Rectal smooth muscle tissue (tissue), 1 donor: ENCODE measurements at regions not wholly inside any gene's neighbourhood (a gene's known extent, or its start where the extent isn't known, plus 50 kb on each side); places are given as distances from the start of the nearest gene placed in this dataset.
A peak's percentile ranks its signal among the peaks of the same experiment; 100 is the strongest.
"Not testable (repeated sequence)": the region's sequence is repeated elsewhere in the genome, so short reads cannot be mapped to it uniquely, and the experiment has no call there.

Experiments used
- H3K27ac ChIP-seq: one replicate; pipeline ENCODE4 v1.7.0; 2013; ENCODE audit warnings: low read depth, low read length, inconsistent platforms
- H3K27me3 ChIP-seq: one replicate; pipeline ENCODE4 v1.7.0; 2013; ENCODE audit warnings: low read length; ENCODE audit not compliant: control insufficient read depth, insufficient read depth
- H3K36me3 ChIP-seq: one replicate; pipeline ENCODE4 v1.7.0; 2013; ENCODE audit warnings: low read length; ENCODE audit not compliant: control insufficient read depth, insufficient read depth
- H3K4me1 ChIP-seq: one replicate; pipeline ENCODE4 v1.7.0; 2013; ENCODE audit warnings: low read length; ENCODE audit not compliant: control insufficient read depth, insufficient read depth
- H3K4me3 ChIP-seq: one replicate; pipeline ENCODE4 v1.7.0; 2013; ENCODE audit warnings: low read length
- H3K9ac ChIP-seq: one replicate; pipeline ENCODE4 v1.7.0; 2013; ENCODE audit warnings: low read length

GRCh38 chr6:21796979-21797378 is 203.4 kb downstream of the SOX4 start:
- H3K4me1 ChIP-seq, H3K27ac ChIP-seq, H3K27me3 ChIP-seq, H3K4me3 ChIP-seq, H3K36me3 ChIP-seq, H3K9ac ChIP-seq: not testable (repeated sequence)

GRCh38 chr6:21798468-21798867 is 204.9 kb downstream of the SOX4 start:
- H3K36me3 ChIP-seq = peaks cover 2% of the 10 kb centered on the region
- H3K27ac ChIP-seq = no peak overlapping the region
- no peak overlapping the region for H3K9ac ChIP-seq
- no peak overlapping the region for H3K4me3 ChIP-seq
- peaks cover 3% of the 10 kb centered on the region for H3K4me1 ChIP-seq
- H3K27me3 ChIP-seq = no peaks in the 10 kb centered on the region

- H3K36me3 ChIP-seq = peaks cover 2% of the 10 kb centered on the region
- H3K27ac ChIP-seq = no peak overlapping the region
- no peak overlapping the region for H3K4me3 ChIP-seq
- H3K4me1 ChIP-seq = peaks cover 3% of the 10 kb centered on the region
- H3K27me3 ChIP-seq = no peaks in the 10 kb centered on the region
- no peak overlapping the region for H3K9ac ChIP-seq
These were observed 206.8 kb downstream of the SOX4 start for GRCh38 chr6:21800330-21800729.

- no peak overlapping the region for H3K4me3 ChIP-seq
- H3K4me1 ChIP-seq = peaks cover 3% of the 10 kb centered on the region
- no peaks in the 10 kb centered on the region for H3K27me3 ChIP-seq
- H3K9ac ChIP-seq = no peak overlapping the region
- no peak overlapping the region for H3K27ac ChIP-seq
- peaks cover 2% of the 10 kb centered on the region for H3K36me3 ChIP-seq
These were observed 207.4 kb downstream of the SOX4 start for GRCh38 chr6:21800948-21801438.

GRCh38 chr6:21801446-21802174 is 208.1 kb downstream of the SOX4 start:
- Histone ChIP-seq H3K27me3 (no peaks in the 10 kb centered on the region), H3K4me1 (peaks cover 3% of the 10 kb centered on the region), H3K36me3 (peaks cover 2% of the 10 kb centered on the region), H3K27ac (no peak overlapping the region), H3K4me3 (no peak overlapping the region), H3K9ac (no peak overlapping the region)

GRCh38 chr6:21802175-21802822 is 208.7 kb downstream of the SOX4 start:
- Histone ChIP-seq H3K27me3 (no peaks in the 10 kb centered on the region), H3K27ac (no peak overlapping the region), H3K4me1 (peaks cover 3% of the 10 kb centered on the region)

GRCh38 chr6:21804941-21805610 is 211.5 kb downstream of the SOX4 start:
- Histone ChIP-seq H3K4me3 (no peak overlapping the region), H3K4me1 (peaks cover 16% of the 10 kb centered on the region), H3K27me3 (no peaks in the 10 kb centered on the region), H3K36me3 (no peaks in the 10 kb centered on the region), H3K27ac (no peak overlapping the region), H3K9ac (no peak overlapping the region)

More at GRCh38 chr6:21802175-21802822, 208.7 kb downstream of the SOX4 start:
- Histone ChIP-seq H3K36me3 (peaks cover 2% of the 10 kb centered on the region), H3K9ac (no peak overlapping the region), H3K4me3 (no peak overlapping the region)

GRCh38 chr6:21807299-21808044 is 213.9 kb downstream of the SOX4 start:
- Histone ChIP-seq H3K36me3 (no peaks in the 10 kb centered on the region), H3K27ac (peak overlapping the region; percentile 81), H3K4me3 (no peak overlapping the region), H3K4me1 (peaks cover 13% of the 10 kb centered on the region), H3K9ac (no peak overlapping the region), H3K27me3 (no peaks in the 10 kb centered on the region)

- Histone ChIP-seq H3K4me3 (no peak overlapping the region), H3K4me1 (peaks cover 12% of the 10 kb centered on the region), H3K36me3 (no peaks in the 10 kb centered on the region), H3K27me3 (no peaks in the 10 kb centered on the region), H3K27ac (peak overlapping the region; percentile 81), H3K9ac (no peak overlapping the region)
These were observed 214.5 kb downstream of the SOX4 start for GRCh38 chr6:21808045-21808470.

GRCh38 chr6:21808551-21809242 is 215.1 kb downstream of the SOX4 start:
- Histone ChIP-seq H3K9ac (no peak overlapping the region), H3K27me3 (no peaks in the 10 kb centered on the region), H3K4me1 (peaks cover 12% of the 10 kb centered on the region), H3K27ac (peak overlapping the region; percentile 81), H3K36me3 (no peaks in the 10 kb centered on the region), H3K4me3 (peak overlapping the region; percentile 30)

- no peaks in the 10 kb centered on the region for H3K27me3 ChIP-seq
These were observed 217.9 kb downstream of the SOX4 start for GRCh38 chr6:21811484-21811883.

More at GRCh38 chr6:21811484-21811883, 217.9 kb downstream of the SOX4 start:
- Histone ChIP-seq H3K9ac (no peak overlapping the region), H3K4me1 (peaks cover 12% of the 10 kb centered on the region), H3K4me3 (no peak overlapping the region), H3K27ac (no peak overlapping the region), H3K36me3 (no peaks in the 10 kb centered on the region)
